Fibroblast of skin of left biceps (primary cell): ENCODE measurements at regions not wholly inside any gene's neighbourhood (a gene's known extent, or its start where the extent isn't known, plus 50 kb on each side); places are given as distances from the start of the nearest gene placed in this dataset.
"Not testable (repeated sequence)": the region's sequence is repeated elsewhere in the genome, so short reads cannot be mapped to it uniquely, and the experiment has no call there.

Experiments
- DNase-seq, 2 experiments: peaks; one replicate each; pipeline ENCODE4 v3.0.0-alpha.2; 2013; ENCODE audit warnings: low read depth in 2 of 2

DNA sequence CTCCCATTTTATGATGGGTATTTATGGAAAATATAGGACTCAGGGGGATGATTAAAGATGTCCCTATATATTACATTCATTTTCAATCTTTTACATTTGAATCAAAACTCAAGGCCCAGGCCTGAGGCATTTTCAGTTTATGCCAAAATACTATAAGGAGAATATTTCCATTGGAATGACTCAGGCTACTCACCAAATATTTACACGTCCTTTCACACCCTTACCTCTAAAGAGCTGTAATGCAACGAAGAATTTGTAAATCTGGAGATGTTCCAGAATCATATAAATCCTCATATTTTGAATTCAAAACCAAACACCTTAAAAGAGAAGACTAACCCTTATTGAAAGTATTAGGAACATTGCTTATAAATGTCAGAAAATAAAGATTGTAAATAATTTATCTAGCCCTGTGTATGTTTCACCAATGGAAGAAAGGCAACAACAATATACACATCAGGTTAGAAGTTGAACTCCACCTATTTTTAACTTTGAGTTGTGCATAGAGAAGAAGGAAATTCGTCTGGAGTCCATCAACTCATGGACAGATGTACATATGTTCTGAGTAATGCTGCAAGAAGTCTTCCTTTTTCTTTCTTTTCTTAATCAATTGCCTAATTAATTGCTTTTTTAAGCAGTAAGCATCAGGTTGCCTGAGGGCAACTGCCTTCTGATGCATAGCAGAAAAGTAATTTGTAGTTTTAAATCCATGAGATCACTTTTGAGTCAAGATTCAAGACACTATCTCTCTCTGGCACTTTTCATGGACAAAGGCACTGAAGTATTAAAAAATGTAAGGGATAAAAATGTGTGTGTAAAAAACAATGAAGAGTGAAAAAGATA is 579.3 kb upstream of the RGMB start:
- no peak for DNase-seq

DNA sequence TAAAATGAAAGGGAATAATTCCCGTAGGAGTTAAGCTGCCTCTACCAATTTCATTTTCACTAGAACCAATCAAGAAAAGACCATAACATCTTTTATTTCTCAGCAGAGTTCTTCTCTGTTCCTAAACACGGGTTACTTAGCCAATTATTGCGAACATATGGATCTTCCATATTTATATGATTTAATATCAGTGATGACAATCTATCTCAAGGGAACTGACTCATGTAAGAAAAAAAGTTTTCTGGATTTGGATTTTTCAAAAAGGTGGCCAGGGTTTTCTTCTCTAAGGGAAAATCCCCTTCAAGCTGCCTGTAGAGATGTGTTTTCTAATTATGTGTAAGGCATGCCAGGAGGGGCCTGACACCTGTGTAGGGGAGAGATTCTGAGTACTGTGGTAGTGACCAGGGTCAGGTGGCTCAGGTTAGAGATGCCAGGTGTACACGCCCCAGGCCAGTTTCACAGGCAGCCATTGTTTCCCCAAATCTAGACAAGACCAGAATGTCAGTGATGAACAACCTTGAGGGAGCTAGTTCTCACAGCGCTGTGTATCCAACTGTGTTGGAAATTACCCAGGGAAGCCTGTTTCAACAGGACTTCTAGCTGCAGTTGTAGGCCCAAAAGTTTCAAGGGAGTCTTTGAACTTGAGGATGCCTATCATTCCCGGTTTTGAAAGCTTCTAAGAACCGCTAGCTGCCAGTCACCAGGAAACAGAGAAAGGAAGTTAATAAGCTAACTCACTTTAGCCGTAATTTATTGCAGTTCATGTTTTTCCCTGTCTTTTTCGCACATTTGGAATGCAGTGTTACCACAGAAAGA is 572.5 kb upstream of the RGMB start:
- DNase-seq = peak; percentile 36 to 54

DNA sequence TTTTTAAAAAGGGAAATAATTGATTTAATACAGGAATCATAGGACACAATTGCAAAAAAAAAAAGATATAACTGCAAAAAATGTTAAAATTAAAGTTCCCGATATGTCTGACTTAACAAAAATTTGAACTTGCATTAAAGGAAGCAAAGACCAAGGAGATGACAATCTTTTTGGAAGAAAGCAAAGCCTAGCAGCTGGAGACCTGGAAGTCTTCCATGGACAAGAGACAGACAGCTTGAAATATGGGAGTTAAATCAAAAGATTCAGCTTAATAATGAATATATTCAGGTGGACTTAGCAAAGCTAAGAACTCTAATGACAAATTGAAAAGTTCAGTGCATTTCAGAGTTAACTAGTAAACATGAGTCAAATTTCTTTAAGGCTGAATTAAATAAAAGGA is 568.7 kb upstream of the RGMB start:
- no peak for DNase-seq

DNA sequence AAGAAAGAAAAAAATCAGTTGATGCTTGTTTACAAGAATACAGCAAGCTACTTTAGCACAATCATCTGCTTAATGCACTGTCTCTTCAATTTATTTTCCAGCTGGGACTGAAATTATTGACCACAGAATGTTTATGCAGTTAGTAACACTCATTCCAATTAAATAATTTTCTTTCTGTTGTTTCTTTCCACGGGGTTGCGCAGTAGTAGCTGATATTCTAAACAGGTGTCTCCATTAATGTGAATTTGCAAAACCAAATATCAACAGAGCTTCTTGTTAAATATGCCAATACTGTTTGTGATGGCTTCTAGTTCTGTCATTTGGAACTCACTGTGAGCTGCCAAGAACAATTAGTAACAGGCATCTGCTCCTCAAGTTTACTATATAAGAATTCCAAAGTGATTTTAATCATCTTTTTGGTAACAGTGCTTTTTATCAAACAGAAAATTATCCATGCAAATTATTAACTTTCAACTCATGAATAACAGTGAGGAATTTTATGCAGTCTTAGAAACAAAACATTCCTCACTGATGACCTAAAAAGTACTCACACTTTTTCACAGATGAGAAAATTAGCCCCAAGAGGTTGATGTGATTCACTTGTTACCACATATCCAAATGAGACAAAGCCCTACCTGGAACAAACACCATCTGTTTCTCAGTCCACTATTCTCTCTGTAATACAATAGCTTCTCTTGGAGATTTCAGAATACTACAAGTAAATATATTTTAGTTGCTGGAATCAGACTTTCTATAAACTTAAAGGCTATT is 567.6 kb upstream of the RGMB start:
- DNase-seq = peak; percentile 31 to 40

DNA sequence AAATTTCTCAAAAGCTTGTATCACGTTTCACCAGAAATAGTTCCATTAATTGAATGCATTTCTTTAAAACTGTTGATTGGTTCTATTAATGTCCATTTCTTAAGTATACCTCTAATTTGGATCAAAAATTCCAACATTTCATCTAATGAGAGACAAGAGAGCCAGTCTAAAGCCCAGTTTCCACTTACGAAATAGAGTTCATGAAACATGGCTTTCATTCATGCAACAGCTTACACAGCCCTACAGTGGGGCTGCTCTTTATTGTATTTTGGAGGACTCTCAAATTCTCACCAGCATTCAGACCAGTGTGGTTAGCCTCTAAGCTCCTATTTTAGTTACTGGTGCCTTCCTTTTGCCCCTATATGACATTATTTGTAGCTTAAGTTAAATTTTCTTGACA is 566.9 kb upstream of the RGMB start:
- DNase-seq = no peak

DNA sequence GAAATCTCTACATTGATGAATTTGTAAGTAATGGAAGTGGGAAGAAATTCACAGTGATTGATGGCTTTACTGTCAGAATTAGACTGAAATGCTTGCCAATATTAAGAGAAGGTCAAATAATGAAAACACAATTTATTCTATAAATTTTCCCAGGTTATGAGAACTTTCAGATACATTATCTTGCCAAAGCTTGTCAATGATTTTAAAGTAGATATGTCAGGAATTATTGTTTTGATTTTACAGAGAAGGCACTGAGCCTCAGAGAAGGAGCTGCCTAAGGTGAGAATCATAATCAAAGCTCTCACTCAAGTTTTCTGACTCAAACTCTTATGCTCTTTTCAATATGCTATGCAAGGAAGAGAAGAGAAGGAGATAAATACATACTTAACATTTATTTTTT is 564.0 kb upstream of the RGMB start:
- no peak for DNase-seq

DNA sequence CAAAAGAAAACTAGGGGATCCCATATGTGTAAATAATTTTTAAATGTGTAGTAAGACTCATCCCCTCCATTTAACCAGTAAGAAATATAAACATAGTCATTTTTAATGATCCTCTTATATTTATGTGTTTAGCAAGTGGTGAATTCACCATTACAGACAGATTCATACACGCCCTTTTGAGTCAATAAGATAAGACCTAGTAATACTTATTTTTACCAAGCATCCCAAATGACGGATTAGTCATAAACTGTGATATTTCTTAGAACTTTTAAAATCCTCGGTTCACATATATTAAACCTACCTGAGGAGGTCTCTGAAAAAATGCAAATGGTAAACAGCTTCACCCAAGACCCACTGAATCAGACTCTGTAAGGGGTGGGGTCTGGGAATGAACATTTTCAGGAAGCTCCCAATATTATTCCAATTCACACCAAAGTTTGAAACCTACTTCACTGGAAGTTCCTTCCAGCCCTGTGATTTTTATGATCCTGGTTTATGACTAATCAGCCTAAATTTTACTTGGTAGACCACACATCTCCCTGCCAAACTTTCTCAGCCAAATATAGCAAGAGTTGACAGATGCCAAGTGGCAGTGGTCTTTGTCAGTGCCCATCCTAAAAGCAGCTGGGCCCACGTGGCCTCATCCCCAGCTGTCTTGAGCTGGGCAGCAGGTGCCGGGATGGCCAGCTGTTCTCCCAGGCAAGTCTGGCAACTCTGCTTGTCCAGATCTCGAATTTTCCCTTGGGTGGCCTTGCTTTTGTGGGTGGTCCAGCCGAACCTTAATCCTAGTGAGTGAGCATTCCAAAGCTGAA is 559.0 kb upstream of the RGMB start:
- DNase-seq = peak; percentile 17 to 23

DNA sequence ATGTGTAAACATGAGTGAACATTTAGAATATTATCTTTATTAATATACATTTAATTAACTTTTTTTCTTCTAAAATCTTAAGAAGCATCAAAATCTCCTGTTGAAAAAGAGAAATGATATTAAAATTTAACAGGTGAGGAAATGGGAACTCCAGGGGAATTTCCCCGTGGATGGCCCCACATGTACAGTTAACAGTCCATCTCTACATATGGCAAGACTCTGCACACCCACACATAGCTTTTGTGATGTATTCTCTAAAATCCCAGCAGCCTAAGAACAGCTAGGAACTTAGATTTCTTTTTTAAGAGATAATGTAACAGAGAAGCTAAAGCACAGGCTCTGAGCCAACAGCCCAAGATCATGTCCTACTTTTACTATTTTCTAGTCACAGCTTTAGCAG is 556.3 kb upstream of the RGMB start:
- DNase-seq = no peak

DNA sequence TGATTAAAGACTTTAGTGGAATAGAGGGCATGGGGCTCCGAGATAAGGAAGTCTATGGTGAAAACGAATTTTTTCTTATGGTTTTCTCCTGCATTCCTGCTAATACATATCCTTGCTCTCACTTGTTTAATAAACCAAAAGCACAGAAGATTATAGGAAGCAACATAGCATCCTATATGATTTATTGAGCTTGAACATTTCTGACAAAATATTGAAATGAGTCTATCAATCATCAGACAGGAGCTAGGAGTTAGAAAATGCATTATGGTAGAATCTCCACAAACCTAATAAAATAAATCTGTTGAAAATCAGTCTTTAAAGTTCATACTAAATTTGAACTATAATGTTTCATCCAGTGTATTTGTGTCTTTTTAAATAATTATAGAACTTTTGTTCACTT is 554.6 kb upstream of the RGMB start:
- no peak for DNase-seq

DNA sequence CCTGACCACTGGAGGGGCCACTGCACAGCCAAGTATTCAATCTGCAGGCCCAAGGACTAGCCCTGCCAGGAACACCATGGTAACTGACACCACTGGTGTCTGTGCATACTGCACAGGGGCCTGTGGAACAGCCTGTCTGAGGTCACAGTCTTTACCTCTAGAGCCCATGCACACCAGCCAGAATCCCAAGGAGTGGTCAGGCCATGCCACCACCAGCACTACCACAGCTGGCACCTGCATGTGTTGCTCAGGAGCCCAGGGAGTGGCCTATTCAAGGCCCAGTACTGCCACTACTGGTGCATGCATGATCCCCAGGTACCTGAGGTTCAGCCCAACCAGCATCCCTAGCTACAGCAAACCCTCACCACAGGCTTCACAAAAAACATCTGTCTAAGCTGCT is 546.0 kb upstream of the RGMB start:
- no peak for DNase-seq

DNA sequence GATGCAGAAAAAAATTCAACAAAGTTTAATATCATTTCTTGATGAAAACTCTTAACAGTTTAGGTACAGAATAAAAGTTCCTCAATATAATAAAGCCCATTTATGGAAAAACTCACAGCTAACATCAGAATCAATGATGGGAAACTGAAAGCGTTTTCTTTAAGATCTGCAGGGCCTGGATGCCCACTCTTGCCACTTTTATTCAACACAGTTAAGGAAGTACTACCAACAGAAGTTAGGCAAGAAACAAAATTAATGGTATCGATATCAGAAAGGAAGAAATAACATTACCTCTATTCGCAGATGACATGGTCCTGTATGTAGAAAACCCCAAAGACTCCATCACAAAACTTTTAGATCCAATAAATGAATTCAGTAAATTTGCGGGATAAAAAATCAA is 542.4 kb upstream of the RGMB start:
- DNase-seq = no peak

DNA sequence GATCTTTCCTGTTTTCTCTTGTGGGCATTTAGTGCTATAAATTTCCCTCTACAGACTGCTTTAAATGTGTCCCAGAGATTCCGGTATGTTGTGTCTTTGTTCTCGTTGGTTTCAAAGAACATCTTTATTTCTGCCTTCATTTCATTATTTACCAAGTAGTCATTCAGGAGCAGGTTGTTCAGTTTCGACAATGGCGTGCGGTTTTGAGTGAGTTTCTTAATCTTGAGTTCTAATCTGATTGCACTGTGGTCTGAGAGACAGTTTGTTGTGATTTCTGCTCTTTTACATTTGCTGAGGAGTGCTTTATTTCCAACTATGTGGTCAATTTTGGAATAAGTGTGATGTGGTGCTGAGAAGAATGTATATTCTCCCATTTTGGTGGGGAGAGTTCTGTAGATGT is 535.7 kb upstream of the RGMB start:
- DNase-seq = not testable (repeated sequence)

DNA sequence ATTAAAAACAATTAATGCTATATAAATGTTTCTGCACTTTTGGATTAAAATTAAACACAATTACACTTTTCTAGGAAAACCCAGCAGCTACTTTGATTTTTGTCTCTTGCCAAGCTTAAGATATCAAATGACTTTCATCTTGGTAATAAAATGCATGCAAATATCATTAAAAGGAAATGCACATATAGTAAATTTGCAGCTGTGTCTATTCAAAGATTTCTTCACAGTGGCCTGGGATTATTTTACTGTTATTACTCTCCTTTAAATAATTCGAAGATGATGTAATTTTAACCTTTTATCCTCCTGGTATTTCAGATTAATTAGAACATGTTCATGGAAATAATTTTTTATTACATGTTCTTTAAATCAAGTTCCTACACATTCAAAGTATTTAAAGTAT is 529.5 kb upstream of the RGMB start:
- no peak for DNase-seq

DNA sequence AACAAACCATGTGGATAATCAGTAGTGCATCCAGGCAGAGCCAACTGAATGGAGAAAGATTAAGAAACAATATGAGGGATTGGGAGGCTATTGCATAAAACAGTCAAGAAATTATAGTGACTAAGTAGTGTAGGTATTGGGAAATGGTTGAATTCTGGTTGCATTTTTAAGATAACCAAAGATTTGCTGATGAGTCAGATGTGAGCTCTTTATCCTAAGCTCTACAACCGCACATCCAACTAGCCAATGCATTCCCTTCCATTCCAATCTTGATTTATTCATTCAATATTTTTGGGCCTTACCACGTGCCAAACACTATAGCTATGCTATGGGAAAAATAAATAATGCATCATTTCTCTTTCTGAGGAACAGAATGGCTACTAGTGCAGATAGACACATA is 524.5 kb upstream of the RGMB start:
- peak; percentile 88 for DNase-seq

DNA sequence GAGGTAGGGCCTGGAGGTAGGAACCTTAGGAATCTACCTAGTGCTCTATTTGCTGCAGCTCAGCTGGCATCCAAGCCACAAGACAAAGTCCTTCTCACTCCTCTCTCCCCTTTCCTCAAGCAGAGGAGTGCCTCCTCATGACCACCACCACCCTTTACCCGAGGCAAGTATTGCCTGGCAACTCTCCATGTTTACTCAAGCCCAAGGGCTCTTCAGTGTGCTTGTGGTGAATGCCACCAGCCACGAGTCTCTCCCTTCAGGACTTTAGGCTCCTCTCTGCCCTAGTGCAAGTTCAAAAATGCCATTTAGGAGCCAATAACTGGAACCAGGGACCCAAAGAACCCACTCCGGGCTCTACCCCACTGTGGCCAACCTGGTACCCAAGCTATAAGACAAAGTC is 514.5 kb upstream of the RGMB start:
- DNase-seq = no peak

DNA sequence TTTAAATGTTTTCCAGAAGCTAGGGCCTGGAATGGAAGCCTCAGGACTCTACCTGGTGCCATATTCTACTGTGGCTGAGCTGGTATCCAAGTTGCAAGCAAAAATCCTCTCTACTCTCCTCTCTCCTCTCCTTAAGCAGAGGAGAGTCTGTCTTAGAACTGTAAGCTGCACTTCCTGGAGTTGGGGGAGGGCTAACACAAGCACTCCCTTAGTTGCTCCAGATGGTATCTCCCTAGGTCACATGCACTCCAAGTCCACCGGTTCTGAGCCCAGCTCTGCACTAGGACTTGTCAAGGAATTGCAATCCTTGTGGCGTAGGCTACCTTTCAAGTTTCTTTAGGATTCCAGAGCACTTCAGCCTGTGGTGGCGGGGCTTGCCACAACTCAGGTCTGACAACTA is 513.9 kb upstream of the RGMB start:
- DNase-seq = no peak

DNA sequence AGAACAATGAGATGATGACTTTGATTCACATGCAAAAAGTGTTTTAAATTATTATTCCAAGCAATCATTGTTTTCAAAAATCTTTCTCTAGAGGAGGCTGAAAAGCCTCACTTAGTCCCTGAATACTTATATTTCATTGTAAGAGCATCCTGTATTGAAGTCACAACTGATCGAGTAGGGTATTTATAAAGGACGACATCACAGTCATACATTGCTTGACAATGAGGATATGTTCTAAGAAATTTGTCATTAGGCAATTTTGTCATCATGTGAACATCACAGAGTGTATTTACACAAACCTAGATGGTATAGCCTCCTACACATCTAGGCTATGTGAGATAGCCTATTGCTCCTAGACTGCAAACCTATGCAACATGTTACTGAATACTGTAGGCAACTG is 510.4 kb upstream of the RGMB start:
- no peak for DNase-seq

DNA sequence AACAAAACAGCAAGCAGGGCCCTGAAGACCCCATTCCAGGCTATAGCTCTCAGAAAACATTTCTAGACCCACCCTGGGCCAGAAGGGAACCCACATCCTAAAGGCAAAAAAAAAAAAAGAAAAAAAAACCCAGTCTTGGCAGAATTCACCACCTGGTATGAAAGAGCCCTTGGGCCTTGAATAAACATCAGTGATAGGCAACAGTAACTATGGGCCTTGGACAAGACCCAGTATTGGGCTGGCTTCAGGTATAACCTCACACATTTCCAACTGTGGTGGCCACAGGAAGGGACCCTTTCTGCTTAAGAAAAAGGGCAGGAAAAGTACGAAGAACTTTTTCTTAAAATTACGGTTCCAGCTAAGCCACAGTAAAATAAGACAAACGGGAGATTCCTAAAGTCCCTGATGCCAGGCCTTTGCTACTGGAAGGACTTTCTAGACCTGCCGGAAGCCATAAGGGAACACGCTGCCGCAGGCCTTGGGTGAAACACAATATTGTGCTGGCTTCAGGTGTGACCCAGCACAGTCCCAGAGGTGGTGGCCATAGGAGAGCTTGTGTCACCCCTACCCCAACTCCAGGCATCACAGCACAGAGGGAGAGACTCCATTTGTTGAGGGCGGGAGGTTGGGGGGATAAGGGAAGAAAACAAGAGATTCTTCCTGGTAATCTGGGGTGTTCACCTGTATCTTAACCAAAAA is 505.2 kb upstream of the RGMB start:
- DNase-seq = no peak

DNA sequence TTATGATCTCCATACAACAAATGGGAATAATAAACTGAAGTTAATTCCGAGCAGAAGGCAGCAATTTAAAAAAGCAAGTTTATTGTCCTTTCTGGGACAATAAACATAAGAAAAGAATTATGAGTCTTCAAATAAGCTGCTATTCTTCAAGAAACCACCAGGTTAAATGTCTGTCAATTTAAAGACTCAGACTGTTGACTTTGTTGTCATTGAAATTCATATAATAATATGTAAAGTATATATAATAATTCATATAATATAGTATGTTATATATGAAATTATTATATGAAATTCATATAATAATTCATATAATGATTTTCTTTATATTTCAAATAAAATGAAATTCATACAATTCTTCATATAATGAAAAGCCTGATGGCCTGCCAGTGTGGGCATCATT is 497.5 kb upstream of the RGMB start:
- no peak for DNase-seq

DNA sequence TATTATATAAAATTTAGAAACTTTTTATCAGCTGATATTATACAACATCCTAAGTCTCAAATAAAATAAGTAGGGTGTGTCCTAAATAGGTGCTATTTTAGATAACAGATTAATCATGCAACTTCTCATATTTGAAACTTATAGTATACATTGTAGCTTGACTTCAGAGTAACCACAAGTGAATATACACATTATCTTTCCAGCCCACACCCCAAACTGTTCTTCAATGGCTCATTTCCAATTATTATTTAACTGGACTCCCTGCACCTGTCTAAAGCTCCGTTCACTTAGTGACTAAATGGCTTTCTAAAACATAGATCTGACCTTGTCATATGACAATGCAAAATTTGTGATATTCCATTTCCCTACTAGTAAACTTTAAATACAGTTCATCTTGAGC is 490.9 kb upstream of the RGMB start:
- DNase-seq = no peak

DNA sequence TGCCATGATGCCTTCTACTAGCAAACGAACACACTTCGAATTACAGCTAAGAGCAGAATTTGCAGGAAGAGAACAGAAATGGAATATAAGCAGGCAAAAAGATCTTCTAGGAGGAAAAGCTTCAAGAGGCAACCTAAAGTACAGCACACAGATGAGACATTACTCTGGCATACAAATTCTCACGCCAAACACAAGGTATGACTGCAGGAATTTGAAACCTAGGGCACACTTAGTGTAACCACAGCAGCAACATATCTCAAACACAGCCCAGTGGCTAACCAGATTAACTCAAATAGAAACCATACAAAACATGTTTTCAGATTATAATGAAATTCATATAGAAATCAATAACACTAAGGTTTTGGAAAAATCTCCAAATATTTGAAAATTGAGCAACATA is 481.0 kb upstream of the RGMB start:
- no peak for DNase-seq
